D721Med (cell line): ENCODE measurements at regions not wholly inside any gene's neighbourhood (a gene's known extent, or its start where the extent isn't known, plus 50 kb on each side); places are given as distances from the start of the nearest gene placed in this dataset.
"Not testable (repeated sequence)": the region's sequence is repeated elsewhere in the genome, so short reads cannot be mapped to it uniquely, and the experiment has no call there.

Experiments
- DNase-seq: peaks from one replicate; pipeline ENCODE4 v3.0.0; 2011; ENCODE audit warnings: low spot score; ENCODE audit not compliant: insufficient read length
- FAIRE-seq: peaks from 2 replicates; lab custom pipeline; 2011; peaks lifted over from hg19 to GRCh38; lab: Jason Lieb, UNC
- TF ChIP-seq, protein P1 (sequence below): IDR thresholded peaks from 2 replicates; pipeline ENCODE4 v1.5.1; 2012; ENCODE audit warnings: mild to moderate bottlenecking, control low read depth; ENCODE audit not compliant: insufficient read depth; ENCODE audit errors: missing control alignments

DNA sequence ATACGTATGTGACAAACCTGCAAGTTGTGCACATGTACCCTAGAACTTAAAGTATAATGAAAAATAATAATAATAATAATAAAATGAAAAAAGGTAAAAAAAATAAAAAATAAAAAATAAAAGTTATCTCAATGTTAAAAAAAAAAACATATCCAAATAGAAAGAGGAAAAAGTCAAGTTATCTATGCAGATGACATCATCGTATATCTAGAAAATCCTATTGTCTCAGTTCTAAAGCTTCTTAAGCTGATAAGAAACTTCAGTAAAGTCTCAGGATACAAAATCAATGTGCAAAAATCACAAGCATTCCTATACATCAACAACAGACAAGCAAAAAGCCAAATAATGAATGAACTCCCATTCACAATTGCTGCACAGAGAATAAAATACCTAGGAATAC lies 466.6 kb upstream of the PHF14 start:
- FAIRE-seq: no peak
- no peak for DNase-seq
- TF ChIP-seq, protein P1, sequence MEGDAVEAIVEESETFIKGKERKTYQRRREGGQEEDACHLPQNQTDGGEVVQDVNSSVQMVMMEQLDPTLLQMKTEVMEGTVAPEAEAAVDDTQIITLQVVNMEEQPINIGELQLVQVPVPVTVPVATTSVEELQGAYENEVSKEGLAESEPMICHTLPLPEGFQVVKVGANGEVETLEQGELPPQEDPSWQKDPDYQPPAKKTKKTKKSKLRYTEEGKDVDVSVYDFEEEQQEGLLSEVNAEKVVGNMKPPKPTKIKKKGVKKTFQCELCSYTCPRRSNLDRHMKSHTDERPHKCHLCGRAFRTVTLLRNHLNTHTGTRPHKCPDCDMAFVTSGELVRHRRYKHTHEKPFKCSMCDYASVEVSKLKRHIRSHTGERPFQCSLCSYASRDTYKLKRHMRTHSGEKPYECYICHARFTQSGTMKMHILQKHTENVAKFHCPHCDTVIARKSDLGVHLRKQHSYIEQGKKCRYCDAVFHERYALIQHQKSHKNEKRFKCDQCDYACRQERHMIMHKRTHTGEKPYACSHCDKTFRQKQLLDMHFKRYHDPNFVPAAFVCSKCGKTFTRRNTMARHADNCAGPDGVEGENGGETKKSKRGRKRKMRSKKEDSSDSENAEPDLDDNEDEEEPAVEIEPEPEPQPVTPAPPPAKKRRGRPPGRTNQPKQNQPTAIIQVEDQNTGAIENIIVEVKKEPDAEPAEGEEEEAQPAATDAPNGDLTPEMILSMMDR: no peak

- TF ChIP-seq, protein P1: no peak
- DNase-seq (no peak), FAIRE-seq (no peak)
Observed at GRCh38 chr7:10521306-10521705, 452.4 kb upstream of the PHF14 start.

DNA sequence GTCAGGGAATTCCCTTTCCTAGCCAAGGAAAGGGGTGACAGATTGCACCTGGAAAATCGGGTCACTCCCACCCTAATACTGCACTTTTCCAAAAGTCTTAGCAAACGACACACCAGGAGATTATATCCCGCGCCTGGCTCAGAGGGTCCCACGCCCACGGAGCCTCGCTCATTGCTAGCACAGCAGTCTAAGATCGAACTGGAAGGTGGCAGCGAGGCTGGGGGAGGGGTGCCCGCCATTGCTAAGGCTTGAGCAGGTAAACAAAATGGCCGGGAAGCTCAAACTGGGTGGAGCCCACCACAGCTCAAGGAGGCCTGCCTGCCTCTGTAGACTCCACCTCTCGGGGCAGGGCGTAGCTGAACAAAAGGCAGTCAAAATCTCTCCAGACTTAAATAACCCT lies 440.2 kb upstream of the PHF14 start:
- FAIRE-seq, DNase-seq: not testable (repeated sequence)

- no peak for DNase-seq
- FAIRE-seq: no peak
- TF ChIP-seq, protein P1: no peak
Observed at GRCh38 chr7:10536561-10536960, 437.1 kb upstream of the PHF14 start.

DNA sequence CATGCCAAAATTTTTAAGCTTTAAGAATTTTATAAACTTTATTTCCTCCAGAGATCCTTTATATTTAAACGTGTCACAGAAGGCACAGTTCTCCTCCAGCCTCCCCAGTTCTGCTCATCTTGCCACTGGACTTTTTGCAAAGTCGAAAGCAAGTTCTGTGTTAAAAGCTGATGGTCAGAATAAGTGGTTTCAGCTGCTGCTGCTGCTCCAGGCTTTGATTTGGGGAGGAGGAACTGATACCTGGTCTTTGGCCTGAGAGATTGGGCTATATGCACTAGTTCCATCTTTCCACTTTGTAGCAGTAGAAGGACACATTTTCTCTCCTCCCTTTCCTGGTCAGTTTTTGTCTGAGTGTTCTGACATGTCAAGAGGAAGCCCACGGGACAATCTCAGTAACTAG lies 435.9 kb upstream of the PHF14 start:
- FAIRE-seq (no peak), DNase-seq (no peak)
- TF ChIP-seq, protein P1: no peak

DNA sequence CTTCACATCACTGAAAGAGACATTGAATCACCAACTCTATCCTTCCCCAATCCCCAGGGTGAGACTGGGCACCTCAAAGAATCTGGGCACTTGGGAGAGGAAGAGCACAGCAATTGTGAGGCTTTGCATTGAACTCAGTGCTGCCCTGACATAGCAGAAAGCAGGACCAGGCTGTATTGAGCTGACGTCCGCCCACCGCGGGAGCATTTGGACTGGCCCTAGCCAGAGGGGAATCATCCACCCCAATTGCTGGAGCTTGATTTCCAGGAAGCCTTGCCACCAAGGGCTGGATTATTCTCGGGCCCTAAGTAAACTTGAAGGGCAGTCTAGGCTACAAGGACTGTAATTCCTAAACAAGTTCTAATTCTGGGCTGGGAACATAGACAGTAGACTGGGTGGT lies 416.3 kb upstream of the PHF14 start:
- TF ChIP-seq, protein P1: no peak
- no peak for FAIRE-seq
- DNase-seq: no peak

GRCh38 chr7:10560497-10560896 lies 413.2 kb upstream of the PHF14 start:
- FAIRE-seq: no peak
- TF ChIP-seq, protein P1: no peak
- DNase-seq: no peak

DNA sequence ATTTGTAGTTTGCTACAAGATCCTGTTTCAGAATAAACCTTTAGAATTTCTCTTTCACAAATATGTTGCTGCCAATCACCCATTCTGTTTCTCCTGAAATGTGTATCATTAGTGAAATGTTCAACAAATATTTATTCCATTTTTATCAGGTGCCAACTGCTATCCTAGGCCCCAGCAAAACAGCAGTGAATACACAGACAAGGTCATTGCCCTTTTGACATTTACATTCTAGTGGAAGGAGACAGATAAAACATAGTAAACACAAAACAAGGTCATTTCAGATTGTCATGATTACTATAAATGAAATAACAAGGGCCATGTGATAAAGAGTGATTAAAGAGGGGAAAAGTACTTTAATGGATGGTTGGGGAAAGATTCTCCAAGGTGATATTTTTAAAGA lies 404.8 kb upstream of the PHF14 start:
- TF ChIP-seq, protein P1: no peak
- no peak for DNase-seq
- FAIRE-seq: no peak
